ENCODE measurements at regions not wholly inside any gene's neighbourhood (a gene's known extent, or its start where the extent isn't known, plus 50 kb on each side); places are given as distances from the start of the nearest gene placed in this dataset.
"Not testable (repeated sequence)": the region's sequence is repeated elsewhere in the genome, so short reads cannot be mapped to it uniquely, and the experiment has no call there.

GRCh38 chr4:156146571-156146970, 192.9 kb upstream of the CTSO start:
- peak; percentile 5 for DNase-seq

GRCh38 chr4:156144961-156145360, 191.3 kb upstream of the CTSO start:
- no peak for DNase-seq

- DNase-seq = no peak
Measured at GRCh38 chr4:156138781-156139280, 185.2 kb upstream of the CTSO start.

GRCh38 chr4:156137679-156138473, 184.2 kb upstream of the CTSO start:
- no peak for DNase-seq

- no peak for DNase-seq
Measured at GRCh38 chr4:156132196-156132595, 178.5 kb upstream of the CTSO start.

- DNase-seq = no peak
Measured at GRCh38 chr4:156128616-156129015, 174.9 kb upstream of the CTSO start.

- DNase-seq = no peak
Measured at GRCh38 chr4:156118507-156119220, 165.0 kb upstream of the CTSO start.

GRCh38 chr4:156117743-156118142, 164.1 kb upstream of the CTSO start:
- DNase-seq = no peak

- DNase-seq = no peak
Measured at GRCh38 chr4:156116991-156117390, 163.3 kb upstream of the CTSO start.

GRCh38 chr4:156113138-156113765, 159.6 kb upstream of the CTSO start:
- DNase-seq = no peak

- DNase-seq = no peak
Measured at GRCh38 chr4:156111686-156112085, 158.0 kb upstream of the CTSO start.

GRCh38 chr4:156109943-156110900, 156.6 kb upstream of the CTSO start:
- no peak for DNase-seq

- not testable (repeated sequence) for DNase-seq
Measured at GRCh38 chr4:156109087-156109486, 155.4 kb upstream of the CTSO start.

- DNase-seq = no peak
Measured at GRCh38 chr4:156103311-156103710, 149.6 kb upstream of the CTSO start.

- no peak for DNase-seq
Measured at GRCh38 chr4:156102411-156102810, 148.7 kb upstream of the CTSO start.

GRCh38 chr4:156101571-156101970, 147.9 kb upstream of the CTSO start:
- DNase-seq = no peak

- no peak for DNase-seq
Measured at GRCh38 chr4:156100651-156101050, 147.0 kb upstream of the CTSO start.

- no peak for DNase-seq
Measured at GRCh38 chr4:156098805-156099204, 145.1 kb upstream of the CTSO start.

GRCh38 chr4:156085100-156085499, 131.4 kb upstream of the CTSO start:
- no peak for DNase-seq

GRCh38 chr4:156084373-156084772, 130.7 kb upstream of the CTSO start:
- no peak for DNase-seq

GRCh38 chr4:156073976-156074375, 120.3 kb upstream of the CTSO start:
- DNase-seq = no peak

- no peak for DNase-seq
Measured at GRCh38 chr4:156060661-156061060, 107.0 kb upstream of the CTSO start.

- DNase-seq = no peak
Measured at GRCh38 chr4:156053174-156053573, 99.5 kb upstream of the CTSO start.

Measured in NCI-H1105 (cell line).